ENCODE measurements at regions not wholly inside any gene's neighbourhood (a gene's known extent, or its start where the extent isn't known, plus 50 kb on each side); places are given as distances from the start of the nearest gene placed in this dataset.

DNA sequence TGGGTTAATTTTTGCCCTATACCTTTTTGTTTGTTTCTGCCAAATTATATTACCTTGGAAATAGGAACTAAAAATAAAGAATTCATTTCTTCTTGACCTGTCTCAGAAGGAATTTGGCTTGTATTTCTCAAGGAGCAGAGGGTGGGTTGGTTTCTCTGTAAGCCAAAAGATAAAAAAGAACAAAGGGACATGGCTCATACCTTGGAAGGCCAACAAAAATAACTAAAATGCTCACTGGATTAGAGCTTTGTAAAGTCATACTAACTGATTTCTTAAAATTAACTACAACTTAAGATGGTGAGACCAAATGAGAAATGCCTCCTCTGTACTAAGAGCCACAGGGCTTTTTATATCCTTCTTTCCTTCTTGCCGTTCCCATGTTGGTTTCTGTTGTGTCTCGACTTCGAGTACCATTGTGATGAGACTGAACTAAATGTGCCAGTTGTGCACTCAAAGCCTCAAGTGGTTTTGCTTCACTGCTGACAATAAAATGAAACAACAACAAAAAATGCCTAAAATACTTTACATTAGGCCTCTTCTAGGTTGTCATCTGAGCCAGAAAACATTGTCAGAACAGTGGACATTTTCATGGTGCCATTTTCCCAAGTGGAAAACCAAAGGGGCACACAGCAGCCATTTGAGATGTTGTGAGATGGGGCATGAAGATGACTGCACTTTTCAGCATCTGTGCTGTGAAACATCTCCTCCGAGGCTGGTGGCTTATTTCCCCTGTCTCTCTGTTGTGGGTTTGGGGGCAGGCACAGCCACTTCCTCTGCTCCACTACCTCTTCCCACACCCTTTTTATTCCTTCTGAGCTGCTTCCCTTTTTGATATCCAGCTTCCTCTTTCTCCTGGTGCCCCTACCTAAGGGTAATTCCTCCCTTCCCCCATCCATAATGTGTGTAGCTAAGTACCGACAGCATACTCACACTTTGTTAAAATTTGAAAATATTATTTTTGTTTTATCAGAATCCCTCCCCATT is 51.8 kb upstream of the AGR3 start:
- Histone ChIP-seq H3K27me3 (ENCODE audit: insufficient read depth, low read length) (no peaks in the 10 kb centered on the region), H3K27ac (ENCODE audit: low read depth, low read length) (no peak overlapping the region), H4K20me1 (ENCODE audit: insufficient read depth, low read length) (no peaks in the 10 kb centered on the region), H3K36me3 (ENCODE audit: insufficient read depth, low read length) (no peaks in the 10 kb centered on the region), H2AFZ (ENCODE audit: low read depth, low read length) (peak overlapping the region; percentile 19), H3K9ac (ENCODE audit: low read length) (no peak overlapping the region), H3K4me1 (ENCODE audit: insufficient read depth, low read length) (peaks cover 4% of the 10 kb centered on the region), H3K9me3 (ENCODE audit: insufficient read depth, low read depth, low read length) (no peaks in the 10 kb centered on the region), H3K4me2 (ENCODE audit: low read length) (no peak overlapping the region), H3K79me2 (ENCODE audit: insufficient read depth, low read length) (no peaks in the 10 kb centered on the region), H3K4me3 (ENCODE audit: insufficient read depth, low read depth, low read length) (no peak overlapping the region)
- peaks cover 8% of the 10 kb centered on the region for H3K4me1 Mint-ChIP-seq (ENCODE audit: low read depth, unreplicated experiment)
- DNase-seq (ENCODE audit: low read depth) (peak; percentile 58), FAIRE-seq (no peak)
- H3K4me3 Mint-ChIP-seq (ENCODE audit: unreplicated experiment), result no peak overlapping the region
- no peaks in the 10 kb centered on the region for H3K36me3 Mint-ChIP-seq (ENCODE audit: low read depth, unreplicated experiment)
- TF ChIP-seq EZH2 (IDR thresholded peaks at IDR 0.05; ENCODE audit: insufficient read depth, low read length), result no peak
- TF ChIP-seq, protein P1, sequence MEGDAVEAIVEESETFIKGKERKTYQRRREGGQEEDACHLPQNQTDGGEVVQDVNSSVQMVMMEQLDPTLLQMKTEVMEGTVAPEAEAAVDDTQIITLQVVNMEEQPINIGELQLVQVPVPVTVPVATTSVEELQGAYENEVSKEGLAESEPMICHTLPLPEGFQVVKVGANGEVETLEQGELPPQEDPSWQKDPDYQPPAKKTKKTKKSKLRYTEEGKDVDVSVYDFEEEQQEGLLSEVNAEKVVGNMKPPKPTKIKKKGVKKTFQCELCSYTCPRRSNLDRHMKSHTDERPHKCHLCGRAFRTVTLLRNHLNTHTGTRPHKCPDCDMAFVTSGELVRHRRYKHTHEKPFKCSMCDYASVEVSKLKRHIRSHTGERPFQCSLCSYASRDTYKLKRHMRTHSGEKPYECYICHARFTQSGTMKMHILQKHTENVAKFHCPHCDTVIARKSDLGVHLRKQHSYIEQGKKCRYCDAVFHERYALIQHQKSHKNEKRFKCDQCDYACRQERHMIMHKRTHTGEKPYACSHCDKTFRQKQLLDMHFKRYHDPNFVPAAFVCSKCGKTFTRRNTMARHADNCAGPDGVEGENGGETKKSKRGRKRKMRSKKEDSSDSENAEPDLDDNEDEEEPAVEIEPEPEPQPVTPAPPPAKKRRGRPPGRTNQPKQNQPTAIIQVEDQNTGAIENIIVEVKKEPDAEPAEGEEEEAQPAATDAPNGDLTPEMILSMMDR (IDR thresholded peaks at IDR 0.05; ENCODE audit: insufficient read depth, low read depth, low read length), result no peak
- H3K27me3 Mint-ChIP-seq (ENCODE audit: low read depth, unreplicated experiment), result no peaks in the 10 kb centered on the region
- H3K9me3 Mint-ChIP-seq (ENCODE audit: unreplicated experiment), result no peaks in the 10 kb centered on the region
- H3K27ac Mint-ChIP-seq (ENCODE audit: unreplicated experiment), result no peak overlapping the region

DNA sequence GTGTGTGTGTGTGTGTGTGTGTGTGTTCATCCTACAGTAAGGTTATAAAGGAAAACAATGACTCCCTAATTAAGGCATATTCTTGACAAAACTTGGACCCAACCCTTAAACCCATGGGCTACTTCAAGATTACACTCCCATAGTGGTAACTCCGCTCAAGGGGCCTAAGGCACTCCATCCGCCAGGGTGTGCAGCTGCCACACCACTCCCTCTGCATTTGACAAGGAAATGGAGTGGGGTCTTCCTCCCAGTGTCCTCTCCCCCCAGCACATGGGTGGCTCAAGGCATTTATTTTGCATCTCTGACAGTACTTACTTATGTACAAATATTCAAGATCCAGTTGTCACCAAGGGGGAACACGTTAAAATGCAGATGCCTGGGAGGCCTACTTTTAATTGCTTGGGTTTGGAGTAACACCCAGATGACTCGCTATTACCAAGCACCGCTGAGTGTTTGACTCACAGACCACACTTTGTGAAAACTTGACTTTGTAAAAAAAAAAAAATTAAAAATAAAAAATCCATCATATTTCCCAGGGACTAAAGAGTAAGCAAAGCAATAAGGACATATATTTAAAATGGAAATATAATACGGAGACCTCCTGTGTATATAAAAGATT is 53.0 kb upstream of the AGR3 start:
- H3K9me3 Mint-ChIP-seq (ENCODE audit: unreplicated experiment), result no peaks in the 10 kb centered on the region
- Histone ChIP-seq H3K27ac (ENCODE audit: low read depth, low read length) (no peak overlapping the region), H3K27me3 (ENCODE audit: insufficient read depth, low read length) (no peaks in the 10 kb centered on the region), H3K4me1 (ENCODE audit: insufficient read depth, low read length) (peaks cover 4% of the 10 kb centered on the region), H3K9me3 (ENCODE audit: insufficient read depth, low read depth, low read length) (no peaks in the 10 kb centered on the region), H3K9ac (ENCODE audit: low read length) (no peak overlapping the region), H3K36me3 (ENCODE audit: insufficient read depth, low read length) (no peaks in the 10 kb centered on the region), H3K79me2 (ENCODE audit: insufficient read depth, low read length) (no peaks in the 10 kb centered on the region), H4K20me1 (ENCODE audit: insufficient read depth, low read length) (no peaks in the 10 kb centered on the region), H3K4me2 (ENCODE audit: low read length) (no peak overlapping the region), H3K4me3 (ENCODE audit: insufficient read depth, low read depth, low read length) (no peak overlapping the region), H2AFZ (ENCODE audit: low read depth, low read length) (no peak overlapping the region)
- DNase-seq (ENCODE audit: low read depth), result peak; percentile 34
- no peak for TF ChIP-seq EZH2 (IDR thresholded peaks at IDR 0.05; ENCODE audit: insufficient read depth, low read length)
- TF ChIP-seq, protein P1 (IDR thresholded peaks at IDR 0.05; ENCODE audit: insufficient read depth, low read depth, low read length), result no peak
- H3K4me1 Mint-ChIP-seq (ENCODE audit: low read depth, unreplicated experiment), result peaks cover 8% of the 10 kb centered on the region
- no peak overlapping the region for H3K4me3 Mint-ChIP-seq (ENCODE audit: unreplicated experiment)
- H3K27me3 Mint-ChIP-seq (ENCODE audit: low read depth, unreplicated experiment), result no peaks in the 10 kb centered on the region
- no peaks in the 10 kb centered on the region for H3K36me3 Mint-ChIP-seq (ENCODE audit: low read depth, unreplicated experiment)
- peak overlapping the region; percentile 80 for H3K27ac Mint-ChIP-seq (ENCODE audit: unreplicated experiment)
- FAIRE-seq, result no peak
